Cardiac muscle cell (in vitro differentiated cells and primary cell): ENCODE measurements at regions not wholly inside any gene's neighbourhood (a gene's known extent, or its start where the extent isn't known, plus 50 kb on each side); places are given as distances from the start of the nearest gene placed in this dataset.

Experiments
- DNase-seq, 2 donors: peaks; one replicate each; pipeline versions ENCODE4 v3.0.0 to v3.0.0-alpha.2; 2010 to 2017; ENCODE audit warnings: low read depth in 1 of 2, low spot score in 1 of 2
- H3K27ac ChIP-seq: fragments of 200-600 bp; sonication (generic); 2 replicates; pipeline ENCODE4 v1.5.1; 2016
- H3K27me3 ChIP-seq: fragments of 200-600 bp; sonication (generic); 2 replicates; pipeline ENCODE4 v1.6.0; 2016; ENCODE audit warnings: control low read depth
- H3K36me3 ChIP-seq: fragments of 200-600 bp; sonication (generic); 2 replicates; pipeline ENCODE4 v1.5.1; 2016; ENCODE audit warnings: control low read depth
- H3K4me1 ChIP-seq: fragments of 200-600 bp; sonication (generic); 2 replicates; pipeline ENCODE4 v1.8.1; 2017; ENCODE audit warnings: low read depth, mild to moderate bottlenecking, mixed run types
- H3K4me3 ChIP-seq: fragments of 200-600 bp; sonication (generic); 2 replicates; pipeline ENCODE4 v1.5.1; 2016; ENCODE audit warnings: mild to moderate bottlenecking
- H3K9me3 ChIP-seq: fragments of 200-600 bp; sonication (generic); 2 replicates; pipeline ENCODE4 v1.5.1; 2017; ENCODE audit warnings: low read depth, mild to moderate bottlenecking, control low read depth
- CTCF ChIP-seq: IDR thresholded peaks from 2 replicates; pipeline ENCODE4 v1.5.1; 2012; ENCODE audit warnings: low read depth, mild to moderate bottlenecking, low read length

DNA sequence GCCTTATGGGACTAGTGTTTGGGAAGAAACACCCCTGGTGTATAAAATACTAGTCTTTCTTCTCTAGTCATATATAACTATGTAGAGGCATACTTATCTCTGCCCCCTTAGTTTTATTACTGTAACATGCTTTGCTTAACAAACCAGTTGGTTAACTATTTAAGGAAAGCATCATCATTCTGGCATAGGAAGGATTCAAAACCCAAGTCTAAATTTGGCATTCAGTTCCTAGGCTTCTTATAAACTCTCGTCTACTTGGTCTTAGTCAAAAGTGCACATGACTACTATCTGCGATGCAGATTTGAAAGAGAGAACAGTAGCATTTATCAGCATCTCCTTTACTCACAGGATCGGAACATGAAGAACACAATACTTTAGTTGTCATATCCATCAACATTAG is 111.3 kb downstream of the MFAP3L start:
- H3K4me3 ChIP-seq = no peak overlapping the region
- no peaks in the 10 kb centered on the region for H3K27me3 ChIP-seq
- H3K36me3 ChIP-seq = no peaks in the 10 kb centered on the region
- no peak for DNase-seq
- peaks cover 4% of the 10 kb centered on the region for H3K9me3 ChIP-seq
- no peak overlapping the region for H3K27ac ChIP-seq
- no peaks in the 10 kb centered on the region for H3K4me1 ChIP-seq
- no peak for TF ChIP-seq CTCF

DNA sequence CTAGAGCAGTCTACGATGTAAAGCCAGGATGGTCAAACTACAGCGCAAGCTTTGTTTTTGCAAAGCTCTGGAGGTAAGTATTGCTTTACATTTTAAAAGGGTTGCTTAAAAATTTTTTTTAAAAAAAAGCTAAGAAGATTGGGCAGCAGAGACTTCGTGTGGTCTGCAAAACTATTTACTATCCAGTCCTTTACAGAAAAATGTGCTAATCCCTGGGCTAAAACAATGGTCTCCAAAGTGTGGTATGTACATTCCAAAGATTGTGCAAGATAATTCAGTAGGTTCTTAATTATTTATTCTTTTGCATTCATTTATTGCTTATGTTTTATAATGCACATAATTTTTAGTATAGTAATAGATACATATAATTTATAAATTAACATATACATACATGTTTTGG is 113.2 kb downstream of the MFAP3L start:
- no peak for DNase-seq
- Histone ChIP-seq H3K27me3 (no peaks in the 10 kb centered on the region), H3K4me1 (no peaks in the 10 kb centered on the region), H3K9me3 (peaks cover 4% of the 10 kb centered on the region), H3K36me3 (no peaks in the 10 kb centered on the region), H3K4me3 (no peak overlapping the region), H3K27ac (no peak overlapping the region)
- TF ChIP-seq CTCF = no peak

DNA sequence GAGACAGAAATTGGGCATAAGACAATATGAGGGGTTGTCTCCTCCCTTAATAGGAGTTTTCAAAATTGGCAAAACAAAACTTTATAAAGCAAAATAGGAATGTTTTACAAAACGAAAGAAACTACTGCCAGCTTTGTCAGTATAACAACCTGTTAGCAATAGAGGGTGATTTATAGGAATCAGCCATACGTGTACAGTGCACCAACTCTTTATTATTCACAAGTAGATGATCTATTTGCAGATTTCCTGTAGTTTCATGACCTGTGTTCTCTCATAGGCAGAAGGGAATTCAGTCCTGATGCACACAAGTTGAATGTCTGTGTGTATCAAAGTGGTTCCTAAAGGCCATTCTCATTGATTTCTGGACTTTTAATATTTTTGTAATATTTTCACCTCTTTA is 116.3 kb downstream of the MFAP3L start:
- H3K9me3 ChIP-seq = no peaks in the 10 kb centered on the region
- H3K4me1 ChIP-seq = no peaks in the 10 kb centered on the region
- H3K36me3 ChIP-seq = no peaks in the 10 kb centered on the region
- H3K27ac ChIP-seq = no peak overlapping the region
- DNase-seq = no peak
- no peak for TF ChIP-seq CTCF
- H3K27me3 ChIP-seq = no peaks in the 10 kb centered on the region
- H3K4me3 ChIP-seq = no peak overlapping the region

DNA sequence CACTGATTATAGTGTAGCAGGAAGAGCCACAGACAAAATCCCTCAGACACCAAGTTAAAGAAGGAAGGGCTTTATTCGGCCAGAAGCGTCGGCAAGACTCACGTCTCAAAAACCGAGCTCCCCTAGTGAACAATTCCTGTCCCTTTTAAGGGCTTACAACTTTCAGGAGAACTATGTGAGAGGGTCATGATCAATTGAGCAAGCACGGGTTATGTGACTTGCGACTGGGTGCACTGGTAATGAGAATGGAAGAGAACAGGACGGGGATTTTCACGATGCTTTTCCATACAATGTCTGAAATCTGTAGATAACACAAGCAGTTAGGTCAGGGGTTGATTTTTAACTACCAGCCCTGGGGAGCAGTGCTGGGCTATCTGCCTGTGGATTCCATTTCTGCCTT is 116.7 kb downstream of the MFAP3L start:
- no peak overlapping the region for H3K4me3 ChIP-seq
- H3K9me3 ChIP-seq = no peaks in the 10 kb centered on the region
- H3K36me3 ChIP-seq = no peaks in the 10 kb centered on the region
- no peak for TF ChIP-seq CTCF
- H3K27ac ChIP-seq = no peak overlapping the region
- H3K27me3 ChIP-seq = no peaks in the 10 kb centered on the region
- no peaks in the 10 kb centered on the region for H3K4me1 ChIP-seq
- no peak for DNase-seq

DNA sequence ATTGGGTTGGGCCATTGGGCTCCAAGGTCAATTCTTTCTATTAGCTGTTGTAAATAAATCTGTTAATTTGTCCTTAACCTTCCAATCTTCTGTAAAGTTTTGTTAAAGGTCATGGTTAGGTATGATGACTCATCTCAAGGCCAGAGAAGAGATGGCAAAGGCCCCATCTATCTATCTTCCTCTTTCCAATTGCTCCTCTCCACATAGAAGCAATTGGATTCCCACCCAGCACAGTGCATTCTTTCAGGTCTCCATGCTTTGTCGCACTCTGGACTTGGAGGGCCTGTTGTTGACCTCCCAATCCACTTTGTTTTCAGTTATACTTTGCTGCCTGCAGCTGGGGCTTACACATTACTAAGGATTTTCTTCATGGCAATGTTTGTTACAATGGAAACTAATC is 118.5 kb downstream of the MFAP3L start:
- TF ChIP-seq CTCF = no peak
- Histone ChIP-seq H3K9me3 (no peaks in the 10 kb centered on the region), H3K27ac (no peak overlapping the region), H3K27me3 (no peaks in the 10 kb centered on the region), H3K4me3 (no peak overlapping the region), H3K36me3 (no peaks in the 10 kb centered on the region), H3K4me1 (no peaks in the 10 kb centered on the region)
- no peak for DNase-seq

DNA sequence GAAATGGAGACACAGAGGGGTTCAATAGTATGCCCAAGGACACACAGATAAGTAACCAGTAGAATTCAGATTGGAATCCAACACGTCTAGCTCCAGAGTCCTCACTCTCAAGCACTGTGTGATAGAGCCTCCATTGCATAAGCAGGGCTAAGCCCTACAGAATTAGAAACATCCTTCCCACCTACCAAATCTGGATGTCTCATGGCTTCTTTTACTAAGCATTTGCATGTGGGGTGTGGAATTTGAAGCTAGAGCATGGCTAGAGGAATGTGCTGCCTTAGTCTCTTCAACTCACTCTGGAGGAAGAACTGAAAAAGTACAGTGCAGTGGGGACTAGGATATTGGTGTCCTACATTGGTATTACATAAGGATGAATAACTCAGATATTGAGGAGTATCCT is 119.4 kb downstream of the MFAP3L start:
- H3K36me3 ChIP-seq = no peaks in the 10 kb centered on the region
- no peaks in the 10 kb centered on the region for H3K9me3 ChIP-seq
- no peak overlapping the region for H3K4me3 ChIP-seq
- H3K27me3 ChIP-seq = no peaks in the 10 kb centered on the region
- TF ChIP-seq CTCF = no peak
- no peaks in the 10 kb centered on the region for H3K4me1 ChIP-seq
- no peak overlapping the region for H3K27ac ChIP-seq
- no peak for DNase-seq
